COR-L47 (cell line): ENCODE measurements at regions not wholly inside any gene's neighbourhood (a gene's known extent, or its start where the extent isn't known, plus 50 kb on each side); places are given as distances from the start of the nearest gene placed in this dataset.
A peak's percentile ranks its signal among the peaks of the same experiment; 100 is the strongest.

ENCODE experiments used
- DNase-seq: peaks from one replicate; lab custom pipeline; 2025; lab: John Stamatoyannopoulos, UW

DNA sequence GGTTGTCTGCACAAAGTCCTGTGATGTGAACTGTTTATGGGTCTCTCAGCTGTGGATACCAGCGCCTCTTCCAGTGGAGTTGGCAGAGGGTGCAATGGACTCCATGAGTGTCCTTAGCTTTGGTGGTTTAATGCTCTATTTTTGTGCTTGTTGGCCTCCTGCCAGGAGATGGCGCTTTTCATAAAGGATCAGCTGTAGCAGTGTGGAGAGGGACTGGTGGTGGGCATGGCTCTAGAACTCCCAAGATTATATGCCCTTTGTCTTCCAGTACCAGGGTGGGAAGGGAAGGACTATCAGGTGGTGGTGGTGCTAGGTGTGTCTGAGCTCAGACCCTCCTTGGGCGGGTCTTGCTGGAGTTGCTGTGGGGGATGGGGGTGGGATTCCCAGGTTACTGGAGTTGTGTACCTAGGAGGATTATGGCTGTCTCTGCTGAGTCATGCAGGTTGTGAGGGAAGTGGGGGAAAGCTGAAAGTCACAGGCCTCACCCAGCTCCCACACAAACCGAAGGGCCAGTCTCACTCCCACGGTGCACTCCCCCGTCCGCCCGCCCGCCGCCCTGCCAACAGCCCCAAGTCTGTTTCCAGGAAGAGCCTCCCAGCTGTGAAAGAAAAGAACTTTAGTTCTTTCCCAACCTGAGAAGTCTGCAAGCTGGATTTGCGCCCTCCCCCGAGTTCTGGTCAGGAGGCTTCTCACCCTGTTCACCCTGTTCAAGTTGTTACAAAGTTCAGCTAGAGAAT is 108.1 kb downstream of the MARCO start:
- DNase-seq = peak; percentile 17
